ENCODE measurements at regions not wholly inside any gene's neighbourhood (a gene's known extent, or its start where the extent isn't known, plus 50 kb on each side); places are given as distances from the start of the nearest gene placed in this dataset.

DNA sequence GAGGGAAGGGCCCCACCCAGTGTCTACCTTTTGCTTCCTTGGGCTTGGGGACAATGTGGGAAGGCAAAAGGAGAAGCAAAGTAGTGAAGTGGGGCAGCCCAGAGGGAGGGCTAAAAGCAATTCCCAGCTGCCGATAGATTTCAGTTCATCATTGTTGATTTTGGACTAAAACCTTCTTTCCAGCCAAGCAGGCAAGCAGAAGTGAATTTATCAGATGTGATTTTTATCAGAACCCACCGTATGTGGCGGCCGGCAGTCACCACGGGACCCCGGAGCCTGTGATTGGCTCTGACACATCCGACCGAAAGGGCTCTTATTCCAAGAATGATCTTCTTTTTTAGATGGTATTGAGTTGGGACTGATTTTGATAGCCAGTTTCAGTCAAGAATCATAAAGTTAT is 559.9 kb downstream of the PSAT1 start:
- Mint-ChIP-seq H3K27me3 (ENCODE audit: insufficient read depth, low read depth) (peaks cover 18% of the 10 kb centered on the region), H3K4me3 (no peak overlapping the region), H3K9me3 (peaks cover 2% of the 10 kb centered on the region), H3K27ac (no peak overlapping the region), H3K36me3 (no peaks in the 10 kb centered on the region), H3K4me1 (peaks cover 26% of the 10 kb centered on the region)
- TF ChIP-seq EZH2 (IDR thresholded peaks at IDR 0.05), result no peak
- TF ChIP-seq, protein P1, sequence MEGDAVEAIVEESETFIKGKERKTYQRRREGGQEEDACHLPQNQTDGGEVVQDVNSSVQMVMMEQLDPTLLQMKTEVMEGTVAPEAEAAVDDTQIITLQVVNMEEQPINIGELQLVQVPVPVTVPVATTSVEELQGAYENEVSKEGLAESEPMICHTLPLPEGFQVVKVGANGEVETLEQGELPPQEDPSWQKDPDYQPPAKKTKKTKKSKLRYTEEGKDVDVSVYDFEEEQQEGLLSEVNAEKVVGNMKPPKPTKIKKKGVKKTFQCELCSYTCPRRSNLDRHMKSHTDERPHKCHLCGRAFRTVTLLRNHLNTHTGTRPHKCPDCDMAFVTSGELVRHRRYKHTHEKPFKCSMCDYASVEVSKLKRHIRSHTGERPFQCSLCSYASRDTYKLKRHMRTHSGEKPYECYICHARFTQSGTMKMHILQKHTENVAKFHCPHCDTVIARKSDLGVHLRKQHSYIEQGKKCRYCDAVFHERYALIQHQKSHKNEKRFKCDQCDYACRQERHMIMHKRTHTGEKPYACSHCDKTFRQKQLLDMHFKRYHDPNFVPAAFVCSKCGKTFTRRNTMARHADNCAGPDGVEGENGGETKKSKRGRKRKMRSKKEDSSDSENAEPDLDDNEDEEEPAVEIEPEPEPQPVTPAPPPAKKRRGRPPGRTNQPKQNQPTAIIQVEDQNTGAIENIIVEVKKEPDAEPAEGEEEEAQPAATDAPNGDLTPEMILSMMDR (IDR thresholded peaks at IDR 0.05), result no peak
- TF ChIP-seq EZH2phosphoT487 (IDR thresholded peaks at IDR 0.05), result no peak
- Histone ChIP-seq H3K27ac (no peak overlapping the region), H3K79me2 (ENCODE audit: low read depth) (no peaks in the 10 kb centered on the region), H3F3A (ENCODE audit: low read depth) (peaks cover 14% of the 10 kb centered on the region), H3K9ac (no peak overlapping the region), H3K4me2 (peak overlapping the region; percentile 32), H3K4me1 (peaks cover 26% of the 10 kb centered on the region), H2AFZ (replicated peaks) (peak overlapping the region; percentile 50), H3K9me3 (ENCODE audit: low read depth) (no peaks in the 10 kb centered on the region), H3K36me3 (no peaks in the 10 kb centered on the region), H3K4me3 (no peak overlapping the region), H4K20me1 (ENCODE audit: low read depth) (no peaks in the 10 kb centered on the region), H3K27me3 (no peaks in the 10 kb centered on the region)
- DNase-seq (ENCODE audit: low spot score), result no peak

DNA sequence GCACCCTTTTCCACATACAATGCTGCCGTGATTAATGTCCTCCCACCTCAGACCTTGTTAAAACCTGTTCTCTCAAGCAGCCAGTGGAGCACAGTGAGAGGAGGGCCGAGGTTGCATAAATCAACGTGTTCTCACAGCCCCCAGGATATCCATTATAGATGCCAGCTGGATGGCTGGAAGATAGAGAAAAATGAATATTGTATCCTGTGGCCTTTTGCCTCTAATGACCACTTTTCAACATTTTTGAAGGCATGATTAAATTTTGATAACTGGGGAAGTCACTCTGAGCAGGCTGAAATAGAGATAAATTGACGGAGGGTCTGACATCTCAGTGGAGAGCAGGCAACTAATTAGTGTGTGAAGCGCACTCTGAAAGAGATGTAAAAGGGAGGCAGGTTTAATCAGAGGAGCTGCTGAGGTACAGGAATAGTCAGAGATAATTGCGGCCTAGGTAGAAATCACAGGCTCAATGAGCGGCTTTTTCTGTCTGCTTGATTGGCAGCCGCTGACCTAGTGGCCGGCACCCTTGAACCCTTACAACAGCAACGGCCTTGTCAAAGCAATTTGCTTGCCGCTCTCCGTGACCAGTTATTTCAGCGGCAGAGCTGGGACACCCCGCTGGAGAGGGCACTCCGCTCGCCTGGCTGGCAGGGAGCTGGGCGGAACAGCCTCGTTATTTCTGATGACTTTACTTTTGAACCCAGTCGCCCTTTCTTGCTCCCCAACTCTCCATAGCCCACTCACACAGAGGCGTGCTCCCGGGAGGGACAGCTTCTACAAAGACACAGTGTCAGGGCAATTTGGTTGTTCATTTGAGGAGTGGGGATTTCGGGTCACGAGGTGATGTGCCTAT is 560.7 kb downstream of the PSAT1 start:
- DNase-seq (ENCODE audit: low spot score), result peak; percentile 27
- peak overlapping the region; percentile 32 for H3K4me2 ChIP-seq
- no peak overlapping the region for H3K27ac Mint-ChIP-seq
- H3K36me3 ChIP-seq, result no peaks in the 10 kb centered on the region
- H3K27me3 ChIP-seq, result no peaks in the 10 kb centered on the region
- H3K9me3 ChIP-seq (ENCODE audit: low read depth), result no peaks in the 10 kb centered on the region
- peaks cover 26% of the 10 kb centered on the region for H3K4me1 ChIP-seq
- H3K9me3 Mint-ChIP-seq, result no peaks in the 10 kb centered on the region
- H3K36me3 Mint-ChIP-seq, result no peaks in the 10 kb centered on the region
- peak overlapping the region; percentile 8 for H3K4me3 Mint-ChIP-seq
- H3K27me3 Mint-ChIP-seq (ENCODE audit: insufficient read depth, low read depth), result peaks cover 18% of the 10 kb centered on the region
- peak overlapping the region; percentile 51 for H3K27ac ChIP-seq
- TF ChIP-seq EZH2phosphoT487 (IDR thresholded peaks at IDR 0.05) (no peak), EZH2 (IDR thresholded peaks at IDR 0.05) (no peak)
- TF ChIP-seq, protein P1 (IDR thresholded peaks at IDR 0.05), result no peak
- H4K20me1 ChIP-seq (ENCODE audit: low read depth), result no peaks in the 10 kb centered on the region
- H3K4me1 Mint-ChIP-seq, result peaks cover 26% of the 10 kb centered on the region
- H3K9ac ChIP-seq, result no peak overlapping the region
- H3F3A ChIP-seq (ENCODE audit: low read depth), result peaks cover 14% of the 10 kb centered on the region
- no peaks in the 10 kb centered on the region for H3K79me2 ChIP-seq (ENCODE audit: low read depth)
- H3K4me3 ChIP-seq, result no peak overlapping the region
- no peak overlapping the region for H2AFZ ChIP-seq (replicated peaks)

DNA sequence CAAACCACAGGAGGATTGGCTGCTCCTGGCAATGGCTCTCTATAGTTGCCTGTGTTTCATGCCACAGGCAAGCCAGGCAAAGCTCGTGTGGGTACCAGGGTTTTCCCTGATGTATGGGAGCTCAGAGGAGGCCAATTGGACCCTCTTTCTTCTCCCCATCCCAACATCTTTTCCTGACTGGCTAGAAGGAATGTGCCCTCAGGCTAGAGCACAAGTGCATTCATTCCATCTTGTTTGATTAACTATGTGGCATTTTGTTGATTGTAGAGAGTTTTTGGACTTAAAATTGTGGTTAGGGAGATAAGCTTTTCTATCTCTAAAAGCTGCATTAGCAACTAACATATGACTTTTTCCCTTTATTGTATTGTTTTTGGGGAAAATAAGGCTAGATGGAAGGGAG is 561.3 kb downstream of the PSAT1 start:
- H3K4me3 Mint-ChIP-seq, result no peak overlapping the region
- H3K4me1 ChIP-seq, result peaks cover 26% of the 10 kb centered on the region
- peaks cover 14% of the 10 kb centered on the region for H3F3A ChIP-seq (ENCODE audit: low read depth)
- H3K4me2 ChIP-seq, result no peak overlapping the region
- H3K36me3 ChIP-seq, result no peaks in the 10 kb centered on the region
- TF ChIP-seq EZH2 (IDR thresholded peaks at IDR 0.05) (no peak), EZH2phosphoT487 (IDR thresholded peaks at IDR 0.05) (no peak)
- TF ChIP-seq, protein P1 (IDR thresholded peaks at IDR 0.05), result no peak
- H3K27ac ChIP-seq, result no peak overlapping the region
- no peaks in the 10 kb centered on the region for H3K79me2 ChIP-seq (ENCODE audit: low read depth)
- peaks cover 26% of the 10 kb centered on the region for H3K4me1 Mint-ChIP-seq
- H3K4me3 ChIP-seq, result no peak overlapping the region
- H3K27me3 ChIP-seq, result no peaks in the 10 kb centered on the region
- H3K36me3 Mint-ChIP-seq, result no peaks in the 10 kb centered on the region
- no peak for DNase-seq (ENCODE audit: low spot score)
- no peak overlapping the region for H2AFZ ChIP-seq (replicated peaks)
- H4K20me1 ChIP-seq (ENCODE audit: low read depth), result no peaks in the 10 kb centered on the region
- no peaks in the 10 kb centered on the region for H3K9me3 ChIP-seq (ENCODE audit: low read depth)
- H3K27ac Mint-ChIP-seq, result no peak overlapping the region
- peaks cover 18% of the 10 kb centered on the region for H3K27me3 Mint-ChIP-seq (ENCODE audit: insufficient read depth, low read depth)
- no peak overlapping the region for H3K9ac ChIP-seq
- no peaks in the 10 kb centered on the region for H3K9me3 Mint-ChIP-seq
